ENCODE measurements at regions not wholly inside any gene's neighbourhood (a gene's known extent, or its start where the extent isn't known, plus 50 kb on each side); places are given as distances from the start of the nearest gene placed in this dataset.

GRCh38 chr13:60260440-60260839, 96.7 kb upstream of the DIAPH3 start:
- H3K27me3 Mint-ChIP-seq (ENCODE audit: low read depth) = no peaks in the 10 kb centered on the region
- Histone ChIP-seq H3K79me1 (ENCODE audit: insufficient read depth, low read depth, low read length, poor library complexity, severe bottlenecking) (no peaks in the 10 kb centered on the region), H2AFZ (ENCODE audit: low read length) (no peak overlapping the region), H3K23ac (ENCODE audit: insufficient read length, low read depth, low read length) (no peak overlapping the region), H2BK12ac (ENCODE audit: insufficient read length, low read depth, low read length) (no peak overlapping the region), H3K14ac (ENCODE audit: insufficient read depth, low read length) (no peak overlapping the region), H2BK15ac (ENCODE audit: low read depth, low read length) (no peak overlapping the region), H3K56ac (ENCODE audit: insufficient read length, low read depth, low read length) (no peak overlapping the region), H3K23me2 (ENCODE audit: insufficient read length, low read depth, low read length, poor library complexity, severe bottlenecking) (no peaks in the 10 kb centered on the region), H3K4ac (ENCODE audit: low read depth, low read length) (no peak overlapping the region), H4K8ac (replicated peaks; ENCODE audit: insufficient read length, low read depth, low read length) (no peak overlapping the region), H3K79me2 (ENCODE audit: insufficient read depth, low read length) (no peaks in the 10 kb centered on the region), H2BK5ac (ENCODE audit: insufficient read length, low read length) (no peak overlapping the region), H3K18ac (ENCODE audit: insufficient read length, low read depth, low read length) (no peak overlapping the region), H2AK5ac (ENCODE audit: insufficient read length, low read length) (no peak overlapping the region), H4K91ac (ENCODE audit: insufficient read length, low read depth, low read length) (no peak overlapping the region), H3T11ph (ENCODE audit: low read length) (no peak overlapping the region), H4K20me1 (ENCODE audit: control insufficient read depth, insufficient read depth, insufficient read length) (no peaks in the 10 kb centered on the region), H3K4me2 (ENCODE audit: insufficient read depth, insufficient read length, low read length) (no peak overlapping the region), H3K27ac (ENCODE audit: insufficient read length, low read depth, low read length) (no peak overlapping the region), H3K27me3 (ENCODE audit: insufficient read depth, low read length) (no peaks in the 10 kb centered on the region), H2BK20ac (ENCODE audit: low read depth, low read length, poor library complexity, severe bottlenecking) (no peak overlapping the region), H2BK120ac (ENCODE audit: low read depth, low read length, poor library complexity, severe bottlenecking) (no peak overlapping the region), H3K9ac (ENCODE audit: extremely low read depth, insufficient read length, low read length) (no peak overlapping the region), H3K4me1 (ENCODE audit: insufficient read depth, low read length) (peaks cover 6% of the 10 kb centered on the region; the same call in 1 of the 2 replicates), H3K9me3 (ENCODE audit: control insufficient read depth, low read depth, low read length) (no peaks in the 10 kb centered on the region), H4K5ac (ENCODE audit: insufficient read length, low read depth, low read length) (no peak overlapping the region)
- no CpG with 5 or more reads among the region's 4 CpGs for WGBS (ENCODE audit: extremely low coverage, insufficient read length, low lambda C conversion rate)
- peaks cover 23 to 27% of the 10 kb centered on the region in 2 experiments for H3K9me3 Mint-ChIP-seq
- peak; percentile 63 for DNase-seq
- peak overlapping the region in 2 of 3 experiments; percentile 86 to 94; a peak in 4 of 7 replicates for H3K27ac Mint-ChIP-seq
- peak; percentile 60 for TF ChIP-seq CTCF (conservative IDR thresholded peaks at IDR 0.05)
- H3K4me3 Mint-ChIP-seq = no peak overlapping the region
- H3K36me3 Mint-ChIP-seq (ENCODE audit: insufficient read depth in 1 of 3, low read depth in 3 of 3) = peaks cover 3 to 35% (median 10%) of the 10 kb centered on the region in 3 experiments; a peak in 6 of 7 replicates
- H3K4me1 Mint-ChIP-seq = peaks cover 25 to 32% of the 10 kb centered on the region in 2 experiments

Data from H9 (cell line).